HG03565 (cell line): ENCODE measurements at regions not wholly inside any gene's neighbourhood (a gene's known extent, or its start where the extent isn't known, plus 50 kb on each side); places are given as distances from the start of the nearest gene placed in this dataset.
"Not testable (repeated sequence)": the region's sequence is repeated elsewhere in the genome, so short reads cannot be mapped to it uniquely, and the experiment has no call there.

Experiments
- ATAC-seq: cut with Tn5 transposase; IDR thresholded peaks from one replicate; pipeline ENCODE4 v1.9.1; 2021; ENCODE audit warnings: mild to moderate bottlenecking, moderate library complexity; ENCODE audit not compliant: unreplicated experiment

- no peak for ATAC-seq
Measured at GRCh38 chr18:1777843-1778242, 793.5 kb downstream of the METTL4 start.

GRCh38 chr18:1778496-1779178, 792.7 kb downstream of the METTL4 start:
- no peak for ATAC-seq

DNA sequence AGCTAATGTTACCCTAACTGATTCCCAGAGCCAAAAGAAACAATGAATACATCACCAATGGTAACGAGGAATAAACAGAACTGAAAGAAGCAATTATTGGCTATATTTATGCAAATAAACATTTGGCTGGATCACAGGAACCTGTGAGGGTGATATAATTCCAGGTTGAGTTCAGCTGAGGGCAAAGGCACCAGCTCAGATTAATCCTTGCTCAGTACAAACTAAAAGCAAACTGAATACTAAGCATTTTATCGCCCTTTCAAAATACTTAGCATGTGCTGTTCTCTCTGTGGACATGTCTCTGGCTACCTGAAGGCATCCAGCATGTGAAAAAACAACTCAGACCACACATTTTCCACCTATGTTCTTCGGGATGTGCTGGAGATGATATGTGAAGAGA, 791.7 kb downstream of the METTL4 start:
- no peak for ATAC-seq

GRCh38 chr18:1784113-1784512, 787.2 kb downstream of the METTL4 start:
- no peak for ATAC-seq

DNA sequence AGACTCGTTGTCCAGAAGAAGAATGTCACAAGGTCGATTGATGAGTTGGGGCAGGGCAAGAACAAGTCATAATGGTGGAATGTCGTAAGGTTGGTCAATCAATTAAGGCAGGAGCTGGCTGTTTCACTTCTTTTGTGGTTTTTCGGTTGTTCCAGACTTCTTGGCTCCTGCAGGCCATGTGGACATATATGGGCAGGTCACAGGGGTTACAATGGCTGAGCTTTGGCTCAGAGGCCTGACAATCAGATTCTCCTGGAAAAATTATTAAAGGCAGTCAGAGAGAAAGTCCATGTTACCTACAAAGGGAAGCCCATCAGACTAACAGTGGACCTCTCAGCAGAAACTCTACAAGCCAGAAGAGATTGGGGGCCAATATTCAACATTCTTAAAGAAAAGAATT, 785.3 kb downstream of the METTL4 start:
- ATAC-seq: not testable (repeated sequence)

GRCh38 chr18:1796636-1797035, 774.7 kb downstream of the METTL4 start:
- no peak for ATAC-seq

- no peak for ATAC-seq
Measured at GRCh38 chr18:1797235-1797634, 774.1 kb downstream of the METTL4 start.

DNA sequence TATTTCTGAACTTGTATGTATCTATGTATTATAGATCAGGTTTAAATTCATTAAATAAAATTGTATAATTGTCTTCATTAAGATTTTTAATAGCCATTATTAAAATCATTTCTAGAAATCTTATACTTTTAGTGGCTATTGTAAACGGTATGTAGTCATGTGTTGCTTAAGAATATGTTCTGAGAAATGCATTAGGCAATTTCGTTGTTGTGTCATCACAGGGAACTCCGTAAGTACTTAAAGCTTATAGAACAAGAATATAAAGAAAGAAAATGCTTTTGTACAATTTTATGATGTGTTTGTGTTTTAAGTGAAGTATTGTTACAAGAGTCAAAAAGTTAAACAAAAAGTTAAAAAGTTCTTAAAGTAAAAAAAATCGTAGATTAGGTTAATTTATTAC, 765.8 kb downstream of the METTL4 start:
- ATAC-seq: no peak

DNA sequence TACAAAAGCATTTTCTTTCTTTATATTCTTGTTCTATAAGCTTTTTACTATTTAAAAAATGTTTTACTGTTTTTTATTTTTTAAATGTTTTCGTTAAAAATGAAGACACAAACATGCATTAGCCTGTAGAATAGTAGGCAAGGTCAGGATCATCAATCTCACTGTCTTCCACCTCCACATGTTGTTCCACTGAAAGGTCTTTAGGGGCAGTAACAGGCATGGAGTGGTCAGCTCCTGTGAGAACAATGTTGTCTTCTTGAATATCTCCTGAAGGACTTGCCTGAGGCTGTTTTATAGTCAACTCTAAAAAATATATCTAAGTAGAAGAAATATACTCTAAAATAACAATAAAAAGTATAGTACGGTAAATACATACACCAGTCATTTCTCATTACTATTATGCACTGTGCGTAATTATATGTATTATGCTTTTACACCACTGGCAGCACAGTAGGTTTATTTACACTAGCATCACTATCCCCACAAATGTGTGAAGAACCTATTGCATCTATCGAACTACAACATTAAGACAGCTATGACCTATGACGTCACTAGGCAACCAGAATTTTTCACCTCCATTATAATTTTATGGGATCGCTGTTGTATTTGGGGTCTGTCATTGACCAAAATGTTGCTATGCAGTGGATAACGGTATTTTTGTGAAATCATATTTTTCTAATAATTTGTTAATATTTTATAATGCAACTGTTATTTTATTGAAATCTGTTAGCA, 764.3 kb downstream of the METTL4 start:
- ATAC-seq: no peak

- ATAC-seq: no peak
Measured at GRCh38 chr18:1811282-1811681, 760.0 kb downstream of the METTL4 start.

DNA sequence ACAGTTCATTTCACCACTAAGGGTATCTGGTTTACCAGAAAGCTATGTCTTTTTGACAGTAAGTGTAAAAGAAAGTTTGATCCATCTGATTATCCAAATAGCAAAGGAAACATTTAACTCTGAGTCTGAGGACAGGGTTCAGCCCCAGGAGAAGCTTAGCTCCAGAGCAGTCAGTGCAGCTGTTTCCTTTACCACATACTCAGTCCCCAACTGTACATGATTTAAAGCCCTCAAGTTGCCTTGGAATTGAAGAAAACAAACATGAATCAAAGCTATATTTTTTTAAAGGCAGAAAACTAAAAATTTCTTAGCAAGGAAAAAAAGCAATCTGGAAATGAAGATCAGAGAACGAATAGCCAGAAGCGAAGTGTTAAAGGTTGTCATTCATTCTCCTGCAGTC, 746.0 kb downstream of the METTL4 start:
- no peak for ATAC-seq

DNA sequence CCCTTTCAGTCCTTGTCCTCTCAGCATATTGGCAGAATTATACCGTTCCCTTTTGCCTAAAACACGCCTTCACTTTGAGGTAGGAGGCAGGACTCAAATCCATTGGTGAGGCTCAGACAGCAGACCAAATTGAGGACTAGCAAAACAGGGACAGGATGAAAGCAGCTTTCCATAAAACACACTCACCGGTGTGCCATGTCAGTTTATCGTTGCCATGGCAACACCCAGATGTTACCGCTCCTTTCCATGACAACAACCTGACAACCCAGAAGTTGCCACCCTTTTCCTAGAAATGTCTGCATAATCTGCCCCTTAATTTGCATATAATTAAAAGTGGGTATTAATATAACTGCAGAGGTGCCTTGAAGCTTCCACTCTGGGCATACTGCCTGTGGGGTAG, 730.4 kb downstream of the METTL4 start:
- no peak for ATAC-seq

- no peak for ATAC-seq
Measured at GRCh38 chr18:1846640-1847039, 724.7 kb downstream of the METTL4 start.

DNA sequence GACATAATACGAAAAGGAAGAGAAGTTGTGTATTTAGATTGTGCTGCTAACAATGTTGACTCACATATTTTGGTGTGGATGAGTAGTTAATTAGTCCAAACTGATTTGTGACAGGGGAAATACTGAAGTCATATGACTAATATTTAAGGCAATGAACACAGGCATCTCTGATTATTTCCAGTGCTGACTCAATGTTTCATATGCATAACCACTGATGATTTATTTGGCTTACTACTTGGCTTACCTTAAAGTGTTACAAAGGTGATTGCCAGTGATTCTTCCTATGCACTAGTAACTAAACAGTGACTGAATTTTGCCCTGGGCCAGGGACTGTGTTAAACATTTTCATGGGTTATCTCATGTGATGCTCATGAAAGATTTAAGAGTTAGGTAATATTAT, 722.6 kb downstream of the METTL4 start:
- no peak for ATAC-seq

DNA sequence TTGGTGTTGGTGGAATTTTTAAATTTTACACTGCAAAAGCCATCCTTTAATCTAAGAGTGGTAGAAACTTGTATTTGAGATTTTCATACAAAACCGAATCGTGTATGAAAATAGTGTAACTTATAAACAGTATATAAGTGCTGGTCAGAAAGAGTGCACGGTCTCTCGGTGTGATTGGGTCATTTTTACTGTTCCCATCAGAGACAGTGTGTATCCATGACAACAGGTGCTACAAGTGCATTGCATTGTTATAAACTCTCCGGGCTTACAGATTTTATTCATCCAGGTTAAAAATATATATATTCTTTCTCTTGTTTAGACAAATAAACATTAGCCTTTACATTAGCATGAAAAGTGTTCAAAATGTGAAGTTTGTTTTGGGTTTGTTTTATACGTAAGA, 721.9 kb downstream of the METTL4 start:
- ATAC-seq: no peak

DNA sequence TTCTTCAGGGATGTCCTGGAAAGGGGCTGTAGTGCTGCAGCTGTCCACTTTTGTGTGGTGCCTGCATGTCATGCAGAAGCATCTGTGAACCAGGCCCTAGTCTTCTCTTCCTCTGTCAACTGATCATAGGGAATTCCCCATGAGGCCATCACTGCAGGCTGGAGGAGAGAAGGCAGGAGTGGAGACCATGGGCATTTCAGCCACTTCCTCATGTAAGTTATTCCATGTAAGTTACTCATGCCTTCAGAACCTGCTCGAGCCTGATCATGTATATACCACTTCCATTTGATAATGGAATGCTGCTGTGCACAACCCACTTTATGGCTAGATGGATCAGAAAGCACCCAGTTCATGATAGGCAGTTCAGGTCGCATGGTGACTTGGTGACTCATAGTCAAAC, 714.0 kb downstream of the METTL4 start:
- not testable (repeated sequence) for ATAC-seq

DNA sequence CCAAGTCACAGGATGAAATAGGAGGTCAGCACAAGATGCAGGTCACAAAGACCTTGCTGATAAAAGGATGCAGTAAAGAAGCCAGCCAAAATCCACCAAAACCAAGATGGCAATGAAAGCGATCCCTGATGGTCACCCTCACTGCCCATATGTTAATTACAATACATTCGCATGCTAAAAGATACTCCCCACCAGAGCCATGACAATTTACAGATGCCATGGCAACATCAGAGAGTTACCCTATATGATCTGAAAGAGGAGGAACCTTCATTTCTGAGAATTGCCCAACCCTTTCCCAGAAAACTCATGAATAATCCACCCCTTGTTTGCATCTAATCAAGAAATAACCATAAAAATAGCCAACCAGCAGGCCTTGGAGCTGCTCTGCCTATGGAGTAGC, 709.8 kb downstream of the METTL4 start:
- no peak for ATAC-seq

- ATAC-seq: no peak
Measured at GRCh38 chr18:1865869-1866268, 705.4 kb downstream of the METTL4 start.

GRCh38 chr18:1872274-1872673, 699.0 kb downstream of the METTL4 start:
- ATAC-seq: no peak

- no peak for ATAC-seq
Measured at GRCh38 chr18:1875219-1875618, 696.1 kb downstream of the METTL4 start.

DNA sequence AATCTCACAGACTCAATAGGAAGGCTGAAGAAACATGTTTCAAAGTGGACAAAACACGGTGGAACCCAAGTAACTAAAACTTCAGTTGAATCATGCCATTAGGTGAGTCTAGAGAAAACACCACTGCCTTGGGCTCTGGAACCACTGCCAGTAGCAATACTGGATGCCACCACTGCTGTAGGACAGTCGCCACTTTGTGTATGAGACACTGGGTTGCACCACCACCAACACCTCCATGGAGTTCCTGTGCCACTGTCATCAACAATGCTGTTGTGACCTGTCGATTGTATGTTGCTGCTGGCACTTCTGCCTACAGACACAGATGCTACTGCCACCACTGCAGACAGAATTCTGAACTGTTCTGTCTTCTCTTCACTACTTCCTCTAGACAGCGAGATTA, 686.7 kb downstream of the METTL4 start:
- no peak for ATAC-seq

- ATAC-seq: no peak
Measured at GRCh38 chr18:1891641-1892040, 679.7 kb downstream of the METTL4 start.

- no peak for ATAC-seq
Measured at GRCh38 chr18:1892191-1892590, 679.1 kb downstream of the METTL4 start.
